WTC11 (cell line): ENCODE measurements at regions not wholly inside any gene's neighbourhood (a gene's known extent, or its start where the extent isn't known, plus 50 kb on each side); places are given as distances from the start of the nearest gene placed in this dataset.

Experiments
- JAZF1 ChIP-seq: fragments of 250-450 bp; sonication (Bioruptor Pico); IDR thresholded peaks from 2 replicates; pipeline ENCODE4 v1.9.0; 2021; ENCODE audit warnings: moderate library complexity, mild to moderate bottlenecking, inconsistent platforms
- NR2C2 ChIP-seq: sonication (generic); formaldehyde crosslinking; IDR thresholded peaks from 2 replicates; pipeline ENCODE4 v1.8.0; 2022; ENCODE audit warnings: mild to moderate bottlenecking, missing genetic modification reagents
- TF ChIP-seq, protein P1 (sequence below): sonication (generic); formaldehyde crosslinking; IDR thresholded peaks from 2 replicates; pipeline ENCODE4 v1.8.1; 2023; ENCODE audit warnings: mild to moderate bottlenecking, missing genetic modification reagents, moderate library complexity
- TF ChIP-seq, protein P2 (sequence below): fragments of 200-600 bp; IDR thresholded peaks from 2 replicates; pipeline ENCODE4 v1.8.0; 2022; ENCODE audit warnings: antibody characterized with exemption
- TF ChIP-seq, protein P3 (sequence below): sonication (generic); formaldehyde crosslinking; conservative IDR thresholded peaks from 2 replicates; pipeline ENCODE4 v1.8.1; 2022; ENCODE audit warnings: mild to moderate bottlenecking, missing genetic modification reagents
- TF ChIP-seq, protein P4 (sequence below): sonication (generic); formaldehyde crosslinking; IDR thresholded peaks from 2 replicates; pipeline ENCODE4 v1.8.0; 2022; ENCODE audit warnings: mild to moderate bottlenecking, missing genetic modification reagents
- TF ChIP-seq, protein P5 (sequence below): sonication (generic); formaldehyde crosslinking; IDR thresholded peaks from 2 replicates; pipeline ENCODE4 v1.8.1; 2023; ENCODE audit warnings: mild to moderate bottlenecking, moderate library complexity, missing genetic modification reagents
- TF ChIP-seq, protein P6 (sequence below): sonication (generic); formaldehyde crosslinking; IDR thresholded peaks from 2 replicates; pipeline ENCODE4 v1.8.0; 2023; ENCODE audit warnings: missing genetic modification reagents
- TF ChIP-seq, protein P7 (sequence below): fragments of 250-450 bp; sonication (Bioruptor Pico); conservative IDR thresholded peaks from 2 replicates; pipeline ENCODE4 v1.9.0; 2021; ENCODE audit warnings: mild to moderate bottlenecking

DNA sequence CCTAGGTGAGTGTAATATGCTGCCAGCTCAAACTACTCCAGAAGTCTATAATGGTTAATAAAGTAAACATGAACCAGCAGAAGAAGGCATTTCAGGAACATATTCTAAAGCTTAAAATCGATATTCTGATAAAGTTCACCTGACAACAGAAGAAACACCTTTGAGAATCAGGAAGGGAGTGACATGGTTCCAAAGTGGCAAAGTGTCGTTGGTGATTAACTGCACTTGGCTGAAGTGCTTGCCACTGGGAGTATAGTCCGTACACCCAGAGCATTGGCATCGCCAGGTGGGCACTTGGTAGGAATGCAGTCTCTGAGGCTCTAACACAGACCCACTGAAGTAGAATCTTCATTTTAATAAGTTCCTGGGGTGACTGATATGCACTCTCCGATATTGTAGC lies 76.0 kb upstream of the H2AZ1 start:
- TF ChIP-seq, protein P1, sequence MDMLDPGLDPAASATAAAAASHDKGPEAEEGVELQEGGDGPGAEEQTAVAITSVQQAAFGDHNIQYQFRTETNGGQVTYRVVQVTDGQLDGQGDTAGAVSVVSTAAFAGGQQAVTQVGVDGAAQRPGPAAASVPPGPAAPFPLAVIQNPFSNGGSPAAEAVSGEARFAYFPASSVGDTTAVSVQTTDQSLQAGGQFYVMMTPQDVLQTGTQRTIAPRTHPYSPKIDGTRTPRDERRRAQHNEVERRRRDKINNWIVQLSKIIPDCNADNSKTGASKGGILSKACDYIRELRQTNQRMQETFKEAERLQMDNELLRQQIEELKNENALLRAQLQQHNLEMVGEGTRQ = no peak
- TF ChIP-seq, protein P2, sequence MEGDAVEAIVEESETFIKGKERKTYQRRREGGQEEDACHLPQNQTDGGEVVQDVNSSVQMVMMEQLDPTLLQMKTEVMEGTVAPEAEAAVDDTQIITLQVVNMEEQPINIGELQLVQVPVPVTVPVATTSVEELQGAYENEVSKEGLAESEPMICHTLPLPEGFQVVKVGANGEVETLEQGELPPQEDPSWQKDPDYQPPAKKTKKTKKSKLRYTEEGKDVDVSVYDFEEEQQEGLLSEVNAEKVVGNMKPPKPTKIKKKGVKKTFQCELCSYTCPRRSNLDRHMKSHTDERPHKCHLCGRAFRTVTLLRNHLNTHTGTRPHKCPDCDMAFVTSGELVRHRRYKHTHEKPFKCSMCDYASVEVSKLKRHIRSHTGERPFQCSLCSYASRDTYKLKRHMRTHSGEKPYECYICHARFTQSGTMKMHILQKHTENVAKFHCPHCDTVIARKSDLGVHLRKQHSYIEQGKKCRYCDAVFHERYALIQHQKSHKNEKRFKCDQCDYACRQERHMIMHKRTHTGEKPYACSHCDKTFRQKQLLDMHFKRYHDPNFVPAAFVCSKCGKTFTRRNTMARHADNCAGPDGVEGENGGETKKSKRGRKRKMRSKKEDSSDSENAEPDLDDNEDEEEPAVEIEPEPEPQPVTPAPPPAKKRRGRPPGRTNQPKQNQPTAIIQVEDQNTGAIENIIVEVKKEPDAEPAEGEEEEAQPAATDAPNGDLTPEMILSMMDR = no peak
- TF ChIP-seq, protein P3, sequence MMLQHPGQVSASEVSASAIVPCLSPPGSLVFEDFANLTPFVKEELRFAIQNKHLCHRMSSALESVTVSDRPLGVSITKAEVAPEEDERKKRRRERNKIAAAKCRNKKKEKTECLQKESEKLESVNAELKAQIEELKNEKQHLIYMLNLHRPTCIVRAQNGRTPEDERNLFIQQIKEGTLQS = no peak
- TF ChIP-seq NR2C2 (CRISPR knock-in tag) = no peak
- TF ChIP-seq, protein P4, sequence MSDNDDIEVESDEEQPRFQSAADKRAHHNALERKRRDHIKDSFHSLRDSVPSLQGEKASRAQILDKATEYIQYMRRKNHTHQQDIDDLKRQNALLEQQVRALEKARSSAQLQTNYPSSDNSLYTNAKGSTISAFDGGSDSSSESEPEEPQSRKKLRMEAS (CRISPR knock-in tag) = no peak
- TF ChIP-seq, protein P5, sequence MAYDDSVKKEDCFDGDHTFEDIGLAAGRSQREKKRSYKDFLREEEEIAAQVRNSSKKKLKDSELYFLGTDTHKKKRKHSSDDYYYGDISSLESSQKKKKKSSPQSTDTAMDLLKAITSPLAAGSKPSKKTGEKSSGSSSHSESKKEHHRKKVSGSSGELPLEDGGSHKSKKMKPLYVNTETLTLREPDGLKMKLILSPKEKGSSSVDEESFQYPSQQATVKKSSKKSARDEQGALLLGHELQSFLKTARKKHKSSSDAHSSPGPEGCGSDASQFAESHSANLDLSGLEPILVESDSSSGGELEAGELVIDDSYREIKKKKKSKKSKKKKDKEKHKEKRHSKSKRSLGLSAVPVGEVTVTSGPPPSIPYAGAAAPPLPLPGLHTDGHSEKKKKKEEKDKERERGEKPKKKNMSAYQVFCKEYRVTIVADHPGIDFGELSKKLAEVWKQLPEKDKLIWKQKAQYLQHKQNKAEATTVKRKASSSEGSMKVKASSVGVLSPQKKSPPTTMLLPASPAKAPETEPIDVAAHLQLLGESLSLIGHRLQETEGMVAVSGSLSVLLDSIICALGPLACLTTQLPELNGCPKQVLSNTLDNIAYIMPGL (CRISPR knock-in tag) = no peak
- TF ChIP-seq JAZF1 (CRISPR knock-in tag) = no peak
- TF ChIP-seq, protein P6, sequence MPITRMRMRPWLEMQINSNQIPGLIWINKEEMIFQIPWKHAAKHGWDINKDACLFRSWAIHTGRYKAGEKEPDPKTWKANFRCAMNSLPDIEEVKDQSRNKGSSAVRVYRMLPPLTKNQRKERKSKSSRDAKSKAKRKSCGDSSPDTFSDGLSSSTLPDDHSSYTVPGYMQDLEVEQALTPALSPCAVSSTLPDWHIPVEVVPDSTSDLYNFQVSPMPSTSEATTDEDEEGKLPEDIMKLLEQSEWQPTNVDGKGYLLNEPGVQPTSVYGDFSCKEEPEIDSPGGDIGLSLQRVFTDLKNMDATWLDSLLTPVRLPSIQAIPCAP (CRISPR knock-in tag) = no peak
- TF ChIP-seq, protein P7, sequence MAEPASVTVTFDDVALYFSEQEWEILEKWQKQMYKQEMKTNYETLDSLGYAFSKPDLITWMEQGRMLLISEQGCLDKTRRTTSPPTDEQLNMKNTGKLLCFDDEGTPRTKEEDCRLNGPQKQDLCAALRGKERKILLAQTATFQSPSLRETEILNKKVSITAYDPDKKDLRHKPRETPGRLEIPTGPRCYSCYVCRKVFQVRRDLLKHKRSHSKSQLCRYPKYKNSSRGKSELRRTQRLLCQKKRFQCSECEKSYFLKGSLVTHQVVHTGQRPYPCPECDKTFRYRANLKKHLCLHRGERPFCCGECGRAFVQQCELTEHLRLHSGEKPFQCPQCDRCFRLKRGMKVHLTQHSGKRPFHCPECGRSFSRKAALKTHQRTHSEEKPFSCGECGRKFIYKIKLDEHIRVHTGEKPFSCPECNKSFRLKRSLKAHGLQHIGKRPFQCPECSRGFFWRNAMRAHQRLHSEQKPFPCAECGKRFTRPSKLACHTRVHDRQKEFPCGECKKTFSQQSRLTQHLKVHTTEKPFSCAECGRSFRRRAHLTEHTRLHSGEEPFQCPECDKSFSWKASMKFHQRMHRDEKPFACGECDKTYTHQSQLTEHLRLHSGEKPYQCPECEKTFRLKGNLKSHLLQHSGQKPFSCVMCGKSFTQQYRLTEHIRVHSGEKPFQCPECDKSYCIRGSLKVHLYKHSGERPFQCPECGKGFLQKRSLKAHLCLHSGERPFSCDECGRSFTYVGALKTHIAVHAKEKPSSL (CRISPR knock-in tag) = no peak
